IMR-90 (cell line): ENCODE measurements at regions not wholly inside any gene's neighbourhood (a gene's known extent, or its start where the extent isn't known, plus 50 kb on each side); places are given as distances from the start of the nearest gene placed in this dataset.
A peak's percentile ranks its signal among the peaks of the same experiment; 100 is the strongest.

Source experiments
- ATAC-seq: fragments of 200-7000 bp; cut with Tn5 transposase; 2 replicates; pipeline ENCODE4 v1.9.1; 2020; ENCODE audit warnings: low read depth, mild to moderate bottlenecking, moderate library complexity
- BruUV-seq: library from RNA; stranded (reverse); fragments of 400-500 nt; replicated peaks from 2 replicates; lab custom pipeline; 2021; lab: Mats Ljungman, UMichigan
- CTCF ChIA-PET: fragments of 300-600 bp; formaldehyde crosslinking; extraction: SDS; loops from one replicate; lab custom pipeline; 2021; ENCODE audit warnings: antibody characterized with exemption; lab: Yijun Ruan, JAX
- POLR2A ChIA-PET: fragments of 300-600 bp; sonication (Branson Sonifier 250); formaldehyde crosslinking; loops from one replicate; lab custom pipeline; 2022; ENCODE audit warnings: antibody characterized with exemption; ENCODE audit not compliant: unreplicated experiment; lab: Charles Lee
- DNase-seq: peaks from one replicate; pipeline ENCODE4 v3.0.0; 2013
- H2AFZ ChIP-seq: replicated peaks from 2 replicates; pipeline ENCODE3; 2013; ENCODE audit warnings: low read length, mild to moderate bottlenecking; ENCODE audit not compliant: poor library complexity
- H2AK5ac ChIP-seq: 2 replicates; pipeline ENCODE4 v1.6.1; 2013; ENCODE audit warnings: low read depth, low read length, inconsistent platforms
- H2AK9ac ChIP-seq: replicated peaks from 2 replicates; pipeline ENCODE3; 2013; ENCODE audit warnings: mild to moderate bottlenecking, low read depth, low read length, moderate library complexity; ENCODE audit not compliant: poor library complexity
- H2BK120ac ChIP-seq: 2 replicates; pipeline ENCODE4 v1.6.1; 2013; ENCODE audit warnings: low read depth, low read length, inconsistent platforms
- H2BK15ac ChIP-seq: 3 replicates; pipeline ENCODE4 v1.6.1; 2013; ENCODE audit warnings: low read depth, low read length, inconsistent platforms
- H2BK20ac ChIP-seq: 2 replicates; pipeline ENCODE4 v1.6.1; 2013; ENCODE audit warnings: low read depth, mild to moderate bottlenecking, inconsistent platforms, low read length, moderate library complexity
- H2BK5ac ChIP-seq: 2 replicates; pipeline ENCODE4 v1.6.1; 2013; ENCODE audit warnings: mild to moderate bottlenecking, low read depth, low read length, inconsistent platforms; ENCODE audit not compliant: poor library complexity, severe bottlenecking
- H3K14ac ChIP-seq: replicated peaks from 2 replicates; pipeline ENCODE4 v1.6.1; 2013; ENCODE audit warnings: low read depth, low read length, inconsistent platforms
- H3K18ac ChIP-seq: 2 replicates; pipeline ENCODE4 v1.6.1; 2013; ENCODE audit warnings: low read depth, low read length, control low read depth
- H3K23ac ChIP-seq: 2 replicates; pipeline ENCODE4 v1.6.1; 2013; ENCODE audit warnings: low read depth, low read length, inconsistent platforms
- H3K27ac ChIP-seq: 2 replicates; pipeline ENCODE4 v1.5.1; 2013; ENCODE audit warnings: mild to moderate bottlenecking, control low read depth, low read length; ENCODE audit not compliant: insufficient read depth
- H3K27me3 ChIP-seq: 2 replicates; pipeline ENCODE4 v1.6.1; 2013; ENCODE audit warnings: low read length; ENCODE audit not compliant: control insufficient read depth, insufficient read depth
- H3K36me3 ChIP-seq: 2 replicates; pipeline ENCODE4 v1.6.1; 2013; ENCODE audit warnings: low read length, mixed read lengths; ENCODE audit not compliant: control insufficient read depth, insufficient read depth
- H3K4ac ChIP-seq: 2 replicates; pipeline ENCODE4 v1.6.1; 2013; ENCODE audit warnings: low read depth, low read length, inconsistent platforms
- H3K4me1 ChIP-seq: 2 replicates; pipeline ENCODE4 v1.6.1; 2013; ENCODE audit warnings: low read length, mixed read lengths; ENCODE audit not compliant: control insufficient read depth, insufficient read depth
- H3K4me2 ChIP-seq: 2 replicates; pipeline ENCODE4 v1.6.1; 2013; ENCODE audit warnings: low read depth, mild to moderate bottlenecking, control low read depth, low read length, moderate library complexity
- H3K4me3 ChIP-seq: 2 replicates; pipeline ENCODE4 v1.5.1; 2013; ENCODE audit warnings: low read depth, mild to moderate bottlenecking, control low read depth, low read length, moderate library complexity; ENCODE audit not compliant: insufficient read depth
- H3K56ac ChIP-seq: 2 replicates; pipeline ENCODE4 v1.6.1; 2013; ENCODE audit warnings: low read length, inconsistent platforms; ENCODE audit not compliant: insufficient read depth; ENCODE audit errors: extremely low read depth
- H3K79me1 ChIP-seq, 2 experiments: 2 replicates each; pipeline ENCODE4 v1.6.1; 2013; ENCODE audit warnings: low read length in 2 of 2, inconsistent platforms in 1 of 2, low read depth in 1 of 2
- H3K9ac ChIP-seq: 2 replicates; pipeline ENCODE4 v1.6.1; 2013; ENCODE audit warnings: low read depth, low read length, control low read depth
- H3K9me1 ChIP-seq: 2 replicates; pipeline ENCODE4 v1.6.1; 2013; ENCODE audit warnings: low read length, inconsistent platforms; ENCODE audit not compliant: insufficient read depth
- H3K9me3 ChIP-seq: 2 replicates; pipeline ENCODE4 v1.6.1; 2013; ENCODE audit warnings: low read length; ENCODE audit not compliant: control insufficient read depth, insufficient read depth
- H4K20me1 ChIP-seq: 2 replicates; pipeline ENCODE4 v1.6.1; 2013; ENCODE audit warnings: low read length, inconsistent platforms; ENCODE audit not compliant: insufficient read depth
- H4K5ac ChIP-seq: 2 replicates; pipeline ENCODE4 v1.6.1; 2013; ENCODE audit warnings: mild to moderate bottlenecking, low read depth, low read length, control low read depth
- H4K8ac ChIP-seq, 2 experiments: 2 replicates each; pipeline ENCODE4 v1.6.1; 2013; ENCODE audit warnings: low read depth in 2 of 2, low read length in 2 of 2, control low read depth in 1 of 2, inconsistent platforms in 1 of 2
- H4K91ac ChIP-seq: 2 replicates; pipeline ENCODE4 v1.6.1; 2013; ENCODE audit warnings: low read depth, low read length, inconsistent platforms; ENCODE audit not compliant: insufficient read depth
- BHLHE40 ChIP-seq: fragments of 150-350 bp; IDR thresholded peaks from 2 replicates; pipeline ENCODE4 v1.6.1; 2016; ENCODE audit warnings: mild to moderate bottlenecking, low read depth, low read length
- CEBPB ChIP-seq: IDR thresholded peaks from 2 replicates; pipeline ENCODE4 v1.6.1; 2012; ENCODE audit warnings: low read depth, low read length, improper control_type of control experiment
- CHD1 ChIP-seq: IDR thresholded peaks from 2 replicates; pipeline ENCODE4 v1.6.1; 2012; ENCODE audit warnings: low read depth, low read length, improper control_type of control experiment
- CTCF ChIP-seq: conservative IDR thresholded peaks from 2 replicates; pipeline ENCODE4 v1.5.1; 2012; ENCODE audit warnings: mild to moderate bottlenecking, low read depth, low read length, improper control_type of control experiment
- ELK1 ChIP-seq: fragments of 150-350 bp; IDR thresholded peaks from 2 replicates; pipeline ENCODE4 v1.6.1; 2016; ENCODE audit warnings: low read depth, mild to moderate bottlenecking, low read length, moderate library complexity, borderline replicate concordance
- FOS ChIP-seq: fragments of 150-350 bp; IDR thresholded peaks from 2 replicates; pipeline ENCODE4 v1.6.1; 2016; ENCODE audit warnings: low read depth, low read length
- MAFK ChIP-seq: IDR thresholded peaks from 2 replicates; pipeline ENCODE4 v1.6.1; 2012; ENCODE audit warnings: low read depth, low read length, improper control_type of control experiment
- MAZ ChIP-seq: IDR thresholded peaks from 2 replicates; pipeline ENCODE4 v1.6.1; 2012; ENCODE audit warnings: low read depth, mild to moderate bottlenecking, low read length, improper control_type of control experiment, moderate library complexity, borderline replicate concordance
- MXI1 ChIP-seq: IDR thresholded peaks from 2 replicates; pipeline ENCODE4 v1.6.1; 2012; ENCODE audit warnings: low read depth, mild to moderate bottlenecking, low read length, moderate library complexity, borderline replicate concordance
- NFE2L2 ChIP-seq: fragments of 150-350 bp; IDR thresholded peaks from 2 replicates; pipeline ENCODE4 v1.6.1; 2016; ENCODE audit warnings: low read depth, mild to moderate bottlenecking, low read length
- POLR2A ChIP-seq: IDR thresholded peaks from 2 replicates; pipeline ENCODE4 v1.6.1; 2012; ENCODE audit warnings: mild to moderate bottlenecking, low read depth, low read length
- RAD21 ChIP-seq: IDR thresholded peaks from 2 replicates; pipeline ENCODE4 v1.6.1; 2012; ENCODE audit warnings: low read length, improper control_type of control experiment
- RCOR1 ChIP-seq: IDR thresholded peaks from 2 replicates; pipeline ENCODE4 v1.6.1; 2012; ENCODE audit warnings: mild to moderate bottlenecking, low read length, improper control_type of control experiment; ENCODE audit not compliant: insufficient replicate concordance
- RFX5 ChIP-seq: IDR thresholded peaks from 2 replicates; pipeline ENCODE4 v1.8.0; 2012; ENCODE audit warnings: low read depth, mild to moderate bottlenecking, low read length, moderate library complexity
- SMC3 ChIP-seq: fragments of 150-350 bp; IDR thresholded peaks from 2 replicates; pipeline ENCODE4 v1.6.1; 2016; ENCODE audit warnings: low read depth, mild to moderate bottlenecking, antibody characterized with exemption, low read length, moderate library complexity
- USF2 ChIP-seq: fragments of 150-350 bp; IDR thresholded peaks from 2 replicates; pipeline ENCODE4 v1.6.1; 2017; ENCODE audit warnings: mild to moderate bottlenecking, antibody characterized with exemption, low read length, low read depth
- WGBS, 2 experiments: methylation state at CpG; one replicate each; pipeline versions ENCODE4 v1.1.5 to v1.1.7; 2013; ENCODE audit warnings: missing lambda C conversion rate in 2 of 2; ENCODE audit not compliant: insufficient read length in 1 of 2; ENCODE audit errors: extremely low coverage in 2 of 2; 5-methylcytosine and 5-hydroxymethylcytosine counted together
- dilution Hi-C: fragments of 300-500 bp; cut with HindIII; formaldehyde crosslinking; loops from one replicate; pipeline ENCODE4 v1.14.3; 2018; ENCODE audit warnings: low sequenced_read_pairs; ENCODE audit not compliant: unreplicated experiment
- in situ Hi-C: fragments of 300-500 bp; cut with MboI; formaldehyde crosslinking; loops from 3 replicates; pipeline ENCODE4 v1.14.3; 2019; ENCODE audit warnings: low sequenced_read_pairs, inconsistent platforms, mixed read lengths
- intact Hi-C: fragments of 100-400 bp; cut with micrococcal nuclease; formaldehyde crosslinking; loops from 2 replicates; pipeline ENCODE4 v1.10.0; 2022

DNA sequence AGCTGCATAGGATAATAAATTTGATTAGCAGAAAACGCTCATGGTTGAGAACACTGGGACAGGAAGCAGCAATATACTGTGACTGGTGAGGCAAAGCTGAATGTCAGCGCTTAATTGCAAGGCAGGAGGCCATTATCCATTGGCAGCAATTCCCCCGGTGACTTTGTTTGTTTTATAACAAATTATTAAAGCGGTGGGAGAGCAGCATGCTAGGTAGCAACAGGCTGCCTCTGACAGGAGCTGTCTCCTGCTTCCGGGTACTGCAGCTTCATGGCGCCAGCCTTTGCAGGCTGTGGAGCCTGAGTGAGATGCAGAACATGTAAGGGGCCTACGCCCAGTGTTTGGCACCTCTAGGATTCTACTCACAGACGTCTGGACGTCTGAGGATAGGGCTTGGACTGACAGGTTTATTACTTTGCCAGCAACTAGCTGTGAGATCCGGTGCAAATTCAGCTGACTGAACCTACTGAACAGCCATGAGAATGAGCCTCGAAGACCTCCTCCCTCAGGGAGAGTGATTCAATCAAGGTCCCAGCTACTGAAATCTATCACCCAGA, 82.1 kb upstream of the SSTR1 start:
- CTCF ChIA-PET, result interaction anchor here (1.2 kb wide), 1 partner anchor 71 kb away, joined by 3 read pairs; no protein-coding TSS in a partner anchor
- no peak for ATAC-seq

More for the DNA sequence above, 82.1 kb upstream of the SSTR1 start:
- no peak overlapping the region for H3K4me3 ChIP-seq
- H3K9me3 ChIP-seq, result no peaks in the 10 kb centered on the region
- DNase-seq, result no peak
- 57% methylated on average over 1 of the region's 11 CpGs; no CpG with 5 or more reads in 1 of the 2 experiments for WGBS, 2 experiments
- no peak overlapping the region for H3K23ac ChIP-seq
- H2AFZ ChIP-seq, result no peak overlapping the region
- no peak overlapping the region for H4K91ac ChIP-seq
- no peak overlapping the region for H3K18ac ChIP-seq
- no peak overlapping the region for H3K4me2 ChIP-seq
- H3K4me1 ChIP-seq, result no peaks in the 10 kb centered on the region; the same call in 1 of the 2 replicates
- in situ Hi-C loops, result no loop called here
- H3K9me1 ChIP-seq, result no peaks in the 10 kb centered on the region
- dilution Hi-C loops, result no loop called here
- H3K27me3 ChIP-seq, result no peaks in the 10 kb centered on the region
- H3K14ac ChIP-seq, result no peak overlapping the region
- H4K8ac ChIP-seq, result no peak overlapping the region
- no peaks in the 10 kb centered on the region for H3K36me3 ChIP-seq
- TF ChIP-seq POLR2A (no peak), MXI1 (no peak), RAD21 (no peak), ELK1 (no peak), CHD1 (no peak), FOS (no peak), BHLHE40 (no peak), MAZ (no peak), CEBPB (no peak), RFX5 (no peak), USF2 (no peak), MAFK (no peak), CTCF (no peak), RCOR1 (no peak), NFE2L2 (no peak), SMC3 (no peak)
- H3K27ac ChIP-seq, result no peak overlapping the region
- H4K5ac ChIP-seq, result 0 out of 2 replicates have a peak overlapping the region, but pooled peaks have one; percentile 16
- H2BK5ac ChIP-seq, result no peak overlapping the region
- H2AK9ac ChIP-seq, result no peak overlapping the region
- BruUV-seq, result no TSS peak
- H3K4ac ChIP-seq, result no peak overlapping the region
- H2BK20ac ChIP-seq, result no peak overlapping the region
- H2BK15ac ChIP-seq, result no peak overlapping the region
- no peak overlapping the region for H3K56ac ChIP-seq
- H2BK120ac ChIP-seq, result no peak overlapping the region
- no peaks in the 10 kb centered on the region for H4K20me1 ChIP-seq
- POLR2A ChIA-PET, result interaction anchor here (1.0 kb wide), 1 partner anchor 19 kb away, joined by 4 read pairs; no protein-coding TSS in a partner anchor
- H3K9ac ChIP-seq, result no peak overlapping the region
- H3K79me1 ChIP-seq, result no peaks in the 10 kb centered on the region
- intact Hi-C loops, result no loop called here
- no peak overlapping the region for H2AK5ac ChIP-seq
